Prostate gland (tissue), 2 donors: ENCODE measurements at regions not wholly inside any gene's neighbourhood (a gene's known extent, or its start where the extent isn't known, plus 50 kb on each side); places are given as distances from the start of the nearest gene placed in this dataset.

Experiments
- POLR2A ChIP-seq: fragments of 450-650 bp; IDR thresholded peaks from one replicate; pipeline ENCODE4 v1.6.1; 2016; ENCODE audit warnings: antibody characterized with exemption, mild to moderate bottlenecking
- TF ChIP-seq, protein P1 (sequence below), 4 experiments: fragments of 200-600 bp in 2 of 4; fragments of 450-650 bp in 2 of 4; sonication (generic) in 2 of 4; IDR thresholded peaks; 1 replicate in 3 of 4; 2 replicates in 1 of 4; pipeline ENCODE4 v1.5.1; 2016 to 2019; ENCODE audit warnings: antibody characterized with exemption in 4 of 4, mild to moderate bottlenecking in 2 of 4, moderate library complexity in 2 of 4

DNA sequence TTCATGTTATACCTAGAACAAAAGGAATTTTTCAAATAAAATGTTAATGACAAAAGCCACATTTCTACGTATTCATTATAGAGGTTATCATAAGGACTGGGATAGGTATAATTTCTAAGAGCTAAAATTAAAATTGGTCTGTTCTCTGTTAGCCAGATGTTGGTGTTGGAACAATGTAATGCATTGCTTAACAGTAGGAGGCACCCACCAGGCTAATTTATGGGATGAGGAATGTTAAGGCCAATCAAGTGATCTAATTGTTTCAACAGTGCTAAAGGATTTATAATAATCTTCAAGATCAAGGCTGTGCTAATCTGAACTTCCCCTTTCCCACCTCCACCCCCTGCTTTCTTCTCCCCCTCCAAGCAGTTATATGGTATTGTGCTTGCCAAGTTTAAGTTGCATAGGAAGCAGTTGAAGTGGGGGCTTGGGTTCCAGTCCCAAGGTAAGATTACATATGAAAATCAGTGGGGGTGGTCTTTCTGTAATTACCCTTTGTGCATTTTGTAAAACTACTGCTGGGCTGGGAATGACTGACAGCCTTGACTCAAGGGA lies 89.2 kb upstream of the BACH2 start:
- TF ChIP-seq, protein P1, sequence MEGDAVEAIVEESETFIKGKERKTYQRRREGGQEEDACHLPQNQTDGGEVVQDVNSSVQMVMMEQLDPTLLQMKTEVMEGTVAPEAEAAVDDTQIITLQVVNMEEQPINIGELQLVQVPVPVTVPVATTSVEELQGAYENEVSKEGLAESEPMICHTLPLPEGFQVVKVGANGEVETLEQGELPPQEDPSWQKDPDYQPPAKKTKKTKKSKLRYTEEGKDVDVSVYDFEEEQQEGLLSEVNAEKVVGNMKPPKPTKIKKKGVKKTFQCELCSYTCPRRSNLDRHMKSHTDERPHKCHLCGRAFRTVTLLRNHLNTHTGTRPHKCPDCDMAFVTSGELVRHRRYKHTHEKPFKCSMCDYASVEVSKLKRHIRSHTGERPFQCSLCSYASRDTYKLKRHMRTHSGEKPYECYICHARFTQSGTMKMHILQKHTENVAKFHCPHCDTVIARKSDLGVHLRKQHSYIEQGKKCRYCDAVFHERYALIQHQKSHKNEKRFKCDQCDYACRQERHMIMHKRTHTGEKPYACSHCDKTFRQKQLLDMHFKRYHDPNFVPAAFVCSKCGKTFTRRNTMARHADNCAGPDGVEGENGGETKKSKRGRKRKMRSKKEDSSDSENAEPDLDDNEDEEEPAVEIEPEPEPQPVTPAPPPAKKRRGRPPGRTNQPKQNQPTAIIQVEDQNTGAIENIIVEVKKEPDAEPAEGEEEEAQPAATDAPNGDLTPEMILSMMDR (IDR thresholded peaks at IDR 0.05), result no peak
- TF ChIP-seq POLR2A, result no peak
